ENCODE measurements at regions not wholly inside any gene's neighbourhood (a gene's known extent, or its start where the extent isn't known, plus 50 kb on each side); places are given as distances from the start of the nearest gene placed in this dataset.

- no peaks in the 10 kb centered on the region for H3K36me3 ChIP-seq (replicated peaks in 1 of 2)
- 20 to 42% (median 33%) methylated on average over 1 of the region's 1 CpG for WGBS, 4 donors
- H3K9me3 ChIP-seq (replicated peaks in 1 of 3) = no peaks in the 10 kb centered on the region
- DNase-seq = no peak
- H3K27me3 ChIP-seq = no peaks in the 10 kb centered on the region
- intact Hi-C loops (cut with DNase I) = no loop called here
- TF ChIP-seq POLR2A (IDR thresholded peaks at IDR 0.05) = no peak
- TF ChIP-seq CTCF (IDR thresholded peaks at IDR 0.05) = no peak
- H3K4me1 ChIP-seq (replicated peaks in 1 of 2) = no peaks in the 10 kb centered on the region
- H3K4me3 ChIP-seq = no peak overlapping the region
- no peak overlapping the region for H3K27ac ChIP-seq
These were observed 341.9 kb downstream of the COL12A1 start for GRCh38 chr6:74863968-74864367.

GRCh38 chr6:74860456-74860855 is 345.4 kb downstream of the COL12A1 start:
- Histone ChIP-seq H3K4me1 (replicated peaks in 1 of 2) (no peaks in the 10 kb centered on the region), H3K36me3 (replicated peaks in 1 of 2) (no peaks in the 10 kb centered on the region), H3K9me3 (replicated peaks in 1 of 3) (no peaks in the 10 kb centered on the region), H3K27ac (no peak overlapping the region), H3K4me3 (no peak overlapping the region), H3K27me3 (no peaks in the 10 kb centered on the region)
- TF ChIP-seq POLR2A (IDR thresholded peaks at IDR 0.05) = no peak
- no peak for TF ChIP-seq CTCF (IDR thresholded peaks at IDR 0.05)
- no peak for DNase-seq
- intact Hi-C loops (cut with DNase I) = no loop called here

- DNase-seq = no peak
These were observed 348.7 kb downstream of the COL12A1 start for GRCh38 chr6:74857157-74857556.

GRCh38 chr6:74853991-74854390 is 351.9 kb downstream of the COL12A1 start:
- Histone ChIP-seq H3K36me3 (replicated peaks in 1 of 2) (no peaks in the 10 kb centered on the region), H3K4me3 (no peak overlapping the region), H3K4me1 (replicated peaks in 1 of 2) (no peaks in the 10 kb centered on the region), H3K27ac (no peak overlapping the region), H3K9me3 (replicated peaks in 1 of 3) (no peaks in the 10 kb centered on the region), H3K27me3 (no peaks in the 10 kb centered on the region)
- TF ChIP-seq CTCF (IDR thresholded peaks at IDR 0.05) (no peak), POLR2A (IDR thresholded peaks at IDR 0.05) (no peak)
- DNase-seq = no peak
- intact Hi-C loops (cut with DNase I) = no loop called here

More at GRCh38 chr6:74857157-74857556, 348.7 kb downstream of the COL12A1 start:
- no peaks in the 10 kb centered on the region for H3K36me3 ChIP-seq (replicated peaks in 1 of 2)
- H3K9me3 ChIP-seq (replicated peaks in 1 of 3) = no peaks in the 10 kb centered on the region
- no peaks in the 10 kb centered on the region for H3K4me1 ChIP-seq (replicated peaks in 1 of 2)
- TF ChIP-seq POLR2A (IDR thresholded peaks at IDR 0.05) (no peak), CTCF (IDR thresholded peaks at IDR 0.05) (no peak)
- intact Hi-C loops (cut with DNase I) = no loop called here
- no peaks in the 10 kb centered on the region for H3K27me3 ChIP-seq
- H3K27ac ChIP-seq = no peak overlapping the region
- 68 to 74% (median 71%) methylated on average over 3 of the region's 3 CpGs for WGBS, 4 donors
- no peak overlapping the region for H3K4me3 ChIP-seq
